ENCODE measurements at regions not wholly inside any gene's neighbourhood (a gene's known extent, or its start where the extent isn't known, plus 50 kb on each side); places are given as distances from the start of the nearest gene placed in this dataset.
"Not testable (repeated sequence)": the region's sequence is repeated elsewhere in the genome, so short reads cannot be mapped to it uniquely, and the experiment has no call there.

DNA sequence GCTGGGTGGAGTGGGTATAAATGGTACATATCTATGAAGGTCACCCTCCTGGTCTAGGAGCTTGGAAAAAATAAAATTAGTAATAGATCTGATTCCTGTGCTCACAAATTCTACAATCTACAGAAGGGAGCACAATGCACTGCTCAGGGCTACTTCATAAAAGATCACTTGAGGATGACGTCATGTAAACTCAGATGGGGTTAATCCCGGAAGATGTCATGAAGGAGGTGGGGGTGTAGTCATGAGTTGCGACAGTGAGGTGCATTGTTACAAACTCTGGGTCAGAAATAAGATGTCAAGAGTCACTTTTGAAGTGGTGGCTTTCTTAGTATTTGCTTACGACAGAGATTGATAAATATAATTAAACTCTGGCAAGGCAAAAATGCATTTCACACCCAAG, 68.2 kb downstream of the LHX9 start:
- Histone ChIP-seq H3K27me3 (no peaks in the 10 kb centered on the region), H3K4me2 (no peak overlapping the region)
- no peak for TF ChIP-seq Cebpa-rat (IDR thresholded peaks at IDR 0.05)

DNA sequence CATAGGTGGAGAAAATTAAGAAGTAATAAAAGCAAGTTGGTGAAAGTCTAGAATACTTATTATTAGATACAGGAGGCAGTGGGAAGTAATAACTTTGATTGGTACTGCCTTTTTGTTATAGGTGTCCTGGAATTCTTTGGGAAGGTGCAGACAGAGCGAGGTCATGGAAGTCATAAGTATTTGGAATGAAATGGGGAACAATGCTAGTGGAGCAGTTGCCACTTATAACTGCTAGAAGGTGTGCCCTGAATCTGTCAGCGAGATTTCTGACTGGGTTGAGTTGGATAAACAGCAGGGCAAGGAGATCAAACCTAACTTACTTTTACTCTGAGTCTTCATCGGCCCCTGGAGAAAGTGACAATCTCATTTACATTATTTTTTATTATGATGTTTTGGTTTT, 69.6 kb downstream of the LHX9 start:
- no peaks in the 10 kb centered on the region for H4K20me1 ChIP-seq
- no peaks in the 10 kb centered on the region for H3K9me3 ChIP-seq (replicated peaks in 1 of 11)
- no peak overlapping the region for H3K9ac ChIP-seq
- H3K4me2 ChIP-seq = no peak overlapping the region
- H3K4me1 ChIP-seq = no peaks in the 10 kb centered on the region
- TF ChIP-seq Cebpa-rat (IDR thresholded peaks at IDR 0.05) = no peak
- no peak overlapping the region for H3K4me3 ChIP-seq
- no peaks in the 10 kb centered on the region for H3K36me3 ChIP-seq
- H3K27me3 ChIP-seq = no peaks in the 10 kb centered on the region
- H3K27ac ChIP-seq = no peak overlapping the region

More for the DNA sequence above, 68.2 kb downstream of the LHX9 start:
- no peak overlapping the region for H3K4me3 ChIP-seq
- no peaks in the 10 kb centered on the region for H3K4me1 ChIP-seq
- H3K36me3 ChIP-seq = no peaks in the 10 kb centered on the region
- no peak overlapping the region for H3K9ac ChIP-seq
- no peaks in the 10 kb centered on the region for H4K20me1 ChIP-seq
- H3K27ac ChIP-seq = no peak overlapping the region
- H3K9me3 ChIP-seq (replicated peaks in 1 of 11) = no peaks in the 10 kb centered on the region

DNA sequence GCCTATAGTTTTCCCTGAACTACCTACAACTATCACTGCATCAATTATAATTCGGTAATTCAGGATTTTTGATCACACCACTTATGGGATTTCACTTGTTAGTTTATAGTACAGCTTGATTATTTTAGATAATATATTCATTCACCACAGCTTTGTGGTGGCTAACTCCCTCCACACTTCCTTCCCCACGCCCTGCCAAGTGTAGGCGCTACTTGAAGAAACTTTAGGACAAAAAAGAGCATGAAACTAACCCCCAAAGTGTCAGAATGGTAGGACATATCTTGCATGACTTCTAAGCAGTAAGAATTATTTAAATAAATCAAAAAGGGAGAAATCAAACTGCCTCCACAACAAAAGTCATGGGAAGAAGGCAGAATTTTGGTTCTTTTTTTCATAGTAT, 70.1 kb downstream of the LHX9 start:
- no peaks in the 10 kb centered on the region for H4K20me1 ChIP-seq
- no peak overlapping the region for H3K4me3 ChIP-seq
- H3K9ac ChIP-seq = no peak overlapping the region
- H3K36me3 ChIP-seq = no peaks in the 10 kb centered on the region
- H3K4me1 ChIP-seq = no peaks in the 10 kb centered on the region
- no peak overlapping the region for H3K27ac ChIP-seq
- no peak for TF ChIP-seq Cebpa-rat (IDR thresholded peaks at IDR 0.05)
- H3K27me3 ChIP-seq = no peaks in the 10 kb centered on the region
- no peaks in the 10 kb centered on the region for H3K9me3 ChIP-seq (replicated peaks in 1 of 11)
- no peak overlapping the region for H3K4me2 ChIP-seq

DNA sequence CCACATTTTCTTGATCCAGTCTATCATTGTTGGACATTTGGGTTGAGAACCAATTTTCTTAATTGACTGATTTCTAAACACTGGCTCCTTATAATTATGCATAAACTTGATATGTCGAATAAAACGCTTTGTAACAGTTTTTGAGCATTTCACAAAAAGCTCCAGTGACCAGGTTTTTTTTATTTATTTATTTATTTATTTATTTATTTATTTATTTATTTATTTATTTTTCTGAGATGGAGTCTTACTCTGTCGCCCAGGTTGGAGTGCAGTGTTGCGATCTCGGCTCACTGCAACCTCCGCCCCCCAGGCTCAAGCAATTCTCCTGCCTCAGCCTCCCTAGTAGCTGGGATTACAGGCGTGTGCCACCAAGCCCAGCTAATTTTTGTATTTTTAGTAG, 71.4 kb downstream of the LHX9 start:
- H3K9me3 ChIP-seq (replicated peaks in 1 of 11); H3K27ac ChIP-seq; H3K27me3 ChIP-seq; H3K4me1 ChIP-seq; H3K4me3 ChIP-seq; H4K20me1 ChIP-seq; H3K36me3 ChIP-seq; H3K9ac ChIP-seq; H3K4me2 ChIP-seq: not testable (repeated sequence)

DNA sequence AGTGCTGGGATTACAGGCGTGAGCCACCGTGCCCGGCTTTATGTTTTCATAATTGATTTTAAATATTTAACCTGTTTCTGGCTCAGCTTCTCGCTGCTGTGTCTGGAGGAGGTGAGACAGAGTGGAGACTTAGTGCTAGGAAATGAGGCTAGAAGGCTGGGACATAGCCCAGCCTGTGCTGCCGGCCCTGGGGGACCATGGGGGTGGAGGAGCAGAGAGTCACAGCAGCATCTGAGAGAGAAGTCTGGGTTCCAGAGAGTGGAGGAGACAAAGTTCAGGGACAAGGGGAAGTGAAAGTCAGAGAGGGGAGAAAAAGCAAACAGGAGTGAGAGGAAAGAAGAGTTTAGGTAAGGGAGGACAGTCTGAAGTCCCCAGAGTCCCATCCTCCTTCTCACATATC, 71.9 kb downstream of the LHX9 start:
- no peak overlapping the region for H3K4me2 ChIP-seq
- H3K4me1 ChIP-seq = no peaks in the 10 kb centered on the region
- no peak overlapping the region for H3K9ac ChIP-seq
- no peaks in the 10 kb centered on the region for H3K36me3 ChIP-seq
- H3K27ac ChIP-seq = no peak overlapping the region
- H3K27me3 ChIP-seq = no peaks in the 10 kb centered on the region
- H3K4me3 ChIP-seq = no peak overlapping the region
- H4K20me1 ChIP-seq = no peaks in the 10 kb centered on the region
- no peaks in the 10 kb centered on the region for H3K9me3 ChIP-seq (replicated peaks in 1 of 11)
- TF ChIP-seq Cebpa-rat (IDR thresholded peaks at IDR 0.05) = no peak

DNA sequence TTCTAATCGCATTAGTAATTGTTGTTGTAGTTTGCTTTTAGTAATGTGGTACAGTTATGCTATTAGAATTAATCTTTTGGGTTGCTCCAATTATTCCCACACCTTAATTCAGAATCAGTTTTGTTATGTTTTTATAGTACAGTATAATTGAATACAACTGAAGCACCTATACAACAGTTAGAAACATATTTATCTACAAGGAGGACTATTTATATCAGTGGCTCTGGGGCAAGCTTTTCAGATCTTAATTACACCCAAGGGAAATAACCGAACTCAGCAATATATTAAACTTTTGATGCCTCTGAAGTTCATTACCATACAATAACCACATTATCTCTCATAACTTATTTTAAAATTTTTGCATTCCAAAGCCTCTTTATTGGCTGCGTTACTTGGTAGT, 74.4 kb downstream of the LHX9 start:
- no peak overlapping the region for H3K27ac ChIP-seq
- H4K20me1 ChIP-seq = no peaks in the 10 kb centered on the region
- H3K36me3 ChIP-seq = no peaks in the 10 kb centered on the region
- H3K9ac ChIP-seq = no peak overlapping the region
- no peaks in the 10 kb centered on the region for H3K27me3 ChIP-seq
- H3K4me2 ChIP-seq = no peak overlapping the region
- TF ChIP-seq Cebpa-rat (IDR thresholded peaks at IDR 0.05) = no peak
- H3K9me3 ChIP-seq (replicated peaks in 1 of 11) = no peaks in the 10 kb centered on the region
- no peaks in the 10 kb centered on the region for H3K4me1 ChIP-seq
- H3K4me3 ChIP-seq = no peak overlapping the region

DNA sequence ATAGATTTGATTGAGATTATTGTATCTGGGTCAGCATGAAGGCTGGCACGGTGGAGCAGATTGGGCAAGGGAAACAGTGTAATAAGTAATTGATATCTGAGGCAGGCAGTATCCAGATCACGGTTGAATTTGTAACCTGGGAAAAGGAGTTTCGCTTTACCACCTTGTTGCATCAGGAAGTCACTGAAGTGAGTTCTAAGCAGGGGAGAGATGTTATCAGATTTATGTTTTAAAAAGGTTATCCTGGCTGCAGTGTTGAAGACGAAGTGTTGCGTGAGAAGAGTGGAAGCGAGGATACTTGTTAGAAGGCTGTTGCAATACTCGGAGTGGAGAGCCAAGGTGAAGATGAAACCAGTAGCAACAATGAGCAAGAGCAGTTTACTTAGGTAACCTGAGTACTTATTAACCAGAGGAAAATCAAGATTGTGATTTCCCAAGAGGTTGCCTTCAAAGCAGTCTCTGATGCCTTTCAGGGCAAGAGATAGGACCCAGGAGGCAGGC, 77.8 kb downstream of the LHX9 start:
- no peaks in the 10 kb centered on the region for H3K9me3 ChIP-seq (replicated peaks in 1 of 11)
- H3K9ac ChIP-seq = no peak overlapping the region
- no peaks in the 10 kb centered on the region for H3K36me3 ChIP-seq
- H3K27ac ChIP-seq = no peak overlapping the region
- H3K4me2 ChIP-seq = no peak overlapping the region
- H3K4me3 ChIP-seq = no peak overlapping the region
- H3K4me1 ChIP-seq = no peaks in the 10 kb centered on the region
- TF ChIP-seq Cebpa-rat (IDR thresholded peaks at IDR 0.05) = no peak; a peak in 1 of 22 replicates
- no peaks in the 10 kb centered on the region for H4K20me1 ChIP-seq
- no peaks in the 10 kb centered on the region for H3K27me3 ChIP-seq

DNA sequence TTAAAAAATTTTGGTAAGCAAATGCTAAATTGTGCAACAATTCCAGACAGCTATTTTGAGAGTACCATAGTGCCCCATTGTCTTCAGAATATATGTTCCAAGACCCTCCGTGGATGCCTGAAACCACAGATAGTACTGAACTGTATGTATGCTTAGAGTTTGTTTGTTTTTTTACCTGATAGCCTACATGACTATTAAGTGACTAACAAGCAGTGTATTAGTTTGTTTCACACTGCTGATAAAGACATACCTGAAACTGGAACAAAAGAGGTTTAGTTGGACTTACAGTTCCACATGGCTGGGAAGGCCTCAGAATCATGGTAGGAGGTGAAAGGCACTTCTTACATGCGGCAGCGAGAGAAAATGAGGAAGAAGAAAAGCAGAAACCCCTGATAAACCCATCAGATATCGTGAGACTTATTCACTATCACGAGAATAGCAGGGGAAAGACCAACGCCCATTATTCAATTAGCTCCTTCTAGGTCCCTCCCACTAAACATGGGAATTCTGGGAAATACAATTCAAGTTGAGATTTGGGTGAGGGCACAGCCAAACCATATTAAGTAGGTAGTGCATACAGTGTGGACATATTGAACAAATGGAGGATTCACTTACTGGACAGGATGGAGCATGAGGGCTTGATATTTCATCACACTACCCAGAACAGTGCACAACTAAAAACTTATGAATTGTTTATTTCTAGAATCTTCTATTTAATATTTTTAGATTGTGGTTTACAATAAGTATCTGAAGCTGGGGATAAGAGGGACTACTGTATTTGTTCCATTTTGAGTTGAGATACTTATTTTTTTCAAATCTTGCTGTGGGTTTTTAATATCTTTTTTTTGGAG, 78.5 kb downstream of the LHX9 start:
- Histone ChIP-seq H4K20me1 (no peaks in the 10 kb centered on the region), H3K27me3 (no peaks in the 10 kb centered on the region), H3K4me2 (no peak overlapping the region), H3K4me1 (no peaks in the 10 kb centered on the region), H3K9ac (no peak overlapping the region), H3K4me3 (no peak overlapping the region), H3K36me3 (no peaks in the 10 kb centered on the region), H3K27ac (no peak overlapping the region), H3K9me3 (replicated peaks in 1 of 11) (no peaks in the 10 kb centered on the region)
- TF ChIP-seq Cebpa-rat (IDR thresholded peaks at IDR 0.05) = no peak

DNA sequence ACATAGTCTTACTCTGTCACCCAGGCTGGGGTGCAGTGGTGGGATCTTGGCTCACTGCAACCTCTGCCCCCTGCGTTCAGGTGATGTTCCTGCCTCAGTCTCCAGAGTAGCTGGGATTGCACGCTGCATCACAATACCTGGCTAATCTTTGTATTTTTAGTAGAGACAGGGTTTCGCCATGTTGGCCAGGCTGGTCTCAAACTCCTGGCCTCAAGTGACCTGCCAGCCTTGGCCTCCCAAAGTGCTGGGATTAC, 79.0 kb downstream of the LHX9 start:
- not testable (repeated sequence) for H3K4me1 ChIP-seq; H3K4me2 ChIP-seq; H3K9ac ChIP-seq; H3K36me3 ChIP-seq; H3K4me3 ChIP-seq; H4K20me1 ChIP-seq; H3K9me3 ChIP-seq (replicated peaks in 1 of 11); H3K27me3 ChIP-seq; H3K27ac ChIP-seq

DNA sequence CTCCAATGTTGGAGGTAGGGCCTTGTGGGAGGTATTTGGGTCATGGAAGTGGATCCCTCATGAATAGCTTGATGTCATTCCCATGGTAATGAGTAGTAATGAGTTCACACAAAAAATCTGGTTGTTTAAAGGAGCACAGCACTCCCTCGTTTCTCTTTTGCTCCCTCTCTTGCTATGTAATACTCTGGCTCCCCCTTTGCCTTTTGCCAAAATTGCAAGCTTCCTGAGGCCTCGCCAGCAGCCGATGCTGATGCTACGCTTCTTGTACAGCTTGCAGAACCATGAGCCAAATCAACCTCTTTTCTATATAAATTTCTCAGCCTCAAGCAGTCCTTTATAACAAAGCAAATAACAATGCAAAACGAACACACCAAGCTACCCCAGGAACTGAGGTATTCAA, 80.9 kb downstream of the LHX9 start:
- Histone ChIP-seq H3K4me2 (no peak overlapping the region), H3K9ac (no peak overlapping the region)

More for the DNA sequence above, 80.9 kb downstream of the LHX9 start:
- H4K20me1 ChIP-seq = no peaks in the 10 kb centered on the region
- H3K27me3 ChIP-seq = no peaks in the 10 kb centered on the region
- no peak overlapping the region for H3K4me3 ChIP-seq
- H3K9me3 ChIP-seq (replicated peaks in 1 of 11) = no peaks in the 10 kb centered on the region
- no peaks in the 10 kb centered on the region for H3K4me1 ChIP-seq
- TF ChIP-seq Cebpa-rat (IDR thresholded peaks at IDR 0.05) = no peak
- no peak overlapping the region for H3K27ac ChIP-seq
- no peaks in the 10 kb centered on the region for H3K36me3 ChIP-seq

Data from BLaER1 treated with 17β-estradiol and CSF1 and Interleukin-3, amounts not matched to agents 10 nM and 100 nM (cell line).